Hepatocyte (in vitro differentiated cells): ENCODE measurements at regions not wholly inside any gene's neighbourhood (a gene's known extent, or its start where the extent isn't known, plus 50 kb on each side); places are given as distances from the start of the nearest gene placed in this dataset.

ENCODE experiments used
- DNase-seq: peaks from one replicate; pipeline ENCODE4 v3.0.0-alpha.2; 2016; ENCODE audit warnings: low spot score
- H2AFZ ChIP-seq: fragments of 200-600 bp; sonication (generic); 2 replicates; pipeline ENCODE4 v1.6.0; 2016; ENCODE audit warnings: antibody characterized with exemption, mild to moderate bottlenecking
- H3K27ac ChIP-seq: fragments of 200-600 bp; sonication (generic); 2 replicates; pipeline ENCODE4 v1.5.1; 2016; ENCODE audit warnings: mild to moderate bottlenecking
- H3K27me3 ChIP-seq: fragments of 200-600 bp; sonication (generic); 2 replicates; pipeline ENCODE4 v1.6.1; 2016
- H3K36me3 ChIP-seq: fragments of 200-600 bp; sonication (generic); replicated peaks from 2 replicates; pipeline ENCODE4 v1.5.1; 2016; ENCODE audit warnings: low read depth; ENCODE audit not compliant: insufficient read depth
- H3K4me1 ChIP-seq: fragments of 200-600 bp; sonication (generic); 2 replicates; pipeline ENCODE4 v1.5.1; 2016; ENCODE audit warnings: mild to moderate bottlenecking, moderate library complexity; ENCODE audit not compliant: insufficient read depth
- H3K4me2 ChIP-seq: fragments of 200-600 bp; sonication (generic); 2 replicates; pipeline ENCODE4 v1.6.0; 2016
- H3K4me3 ChIP-seq: fragments of 200-600 bp; sonication (generic); 2 replicates; pipeline ENCODE4 v1.5.1; 2016; ENCODE audit warnings: mild to moderate bottlenecking
- H3K79me2 ChIP-seq: fragments of 200-600 bp; sonication (generic); 2 replicates; pipeline ENCODE4 v1.6.0; 2017; ENCODE audit warnings: mild to moderate bottlenecking
- H3K9me2 ChIP-seq: fragments of 200-600 bp; sonication (generic); replicated peaks from 2 replicates; pipeline ENCODE4 v1.6.0; 2017; ENCODE audit warnings: mild to moderate bottlenecking; ENCODE audit not compliant: insufficient read depth
- H3K9me3 ChIP-seq: fragments of 200-600 bp; sonication (generic); 2 replicates; pipeline ENCODE4 v1.5.1; 2016; ENCODE audit warnings: low read depth, mild to moderate bottlenecking
- H4K20me1 ChIP-seq: fragments of 200-600 bp; sonication (generic); 2 replicates; pipeline ENCODE4 v1.6.0; 2016; ENCODE audit warnings: mild to moderate bottlenecking; ENCODE audit not compliant: insufficient read depth, poor library complexity, severe bottlenecking
- EZH2 ChIP-seq: fragments of 200-600 bp; sonication (generic); IDR thresholded peaks from 2 replicates; pipeline ENCODE4 v1.6.1; 2016; ENCODE audit warnings: antibody characterized with exemption, mild to moderate bottlenecking, borderline replicate concordance
- EZH2phosphoT487 ChIP-seq: fragments of 200-600 bp; sonication (generic); IDR thresholded peaks from one replicate; pipeline ENCODE4 v1.6.1; 2018; ENCODE audit warnings: antibody characterized with exemption, mild to moderate bottlenecking, low read depth, moderate library complexity; ENCODE audit not compliant: unreplicated experiment, severe bottlenecking
- WGBS: methylation state at CpG from one replicate; pipeline ENCODE4 v1.1.6; 2016; ENCODE audit warnings: low lambda C conversion rate; ENCODE audit errors: missing lambda C conversion rate; 5-methylcytosine and 5-hydroxymethylcytosine counted together
- TF ChIP-seq, protein P1 (sequence below): fragments of 200-600 bp; sonication (generic); IDR thresholded peaks from 2 replicates; pipeline ENCODE4 v1.5.1; 2016; ENCODE audit warnings: antibody characterized with exemption, mild to moderate bottlenecking; ENCODE audit not compliant: poor library complexity

DNA sequence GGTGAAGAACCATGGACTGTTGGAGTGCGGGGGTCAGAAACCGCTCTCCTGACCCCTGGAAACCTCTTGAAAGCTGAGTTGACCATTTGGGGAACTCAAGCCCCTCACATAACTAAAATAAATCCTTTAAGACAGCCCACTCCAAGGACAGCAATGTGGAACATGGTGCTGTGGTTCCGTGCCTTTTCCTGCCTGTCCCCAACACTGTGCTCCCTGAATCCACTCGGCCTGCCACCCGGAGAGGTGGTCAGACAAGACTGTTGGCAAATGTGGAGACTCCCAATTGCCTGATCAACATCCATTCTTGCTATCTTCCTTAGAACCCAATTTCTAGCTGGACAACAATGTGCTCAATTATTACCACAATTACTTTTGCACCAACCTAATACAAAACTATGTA is 286.0 kb downstream of the NPHP4 start:
- Histone ChIP-seq H3K9me2 (no peaks in the 10 kb centered on the region), H3K4me1 (no peaks in the 10 kb centered on the region), H2AFZ (no peak overlapping the region), H3K27ac (no peak overlapping the region), H3K9me3 (no peaks in the 10 kb centered on the region), H3K79me2 (no peaks in the 10 kb centered on the region), H3K4me3 (no peak overlapping the region), H4K20me1 (no peaks in the 10 kb centered on the region), H3K4me2 (no peak overlapping the region), H3K27me3 (no peaks in the 10 kb centered on the region), H3K36me3 (no peaks in the 10 kb centered on the region)
- 93% methylated on average over 5 of the region's 5 CpGs for WGBS
- DNase-seq, result no peak
- TF ChIP-seq EZH2phosphoT487, result no peak
- TF ChIP-seq EZH2, result no peak
- TF ChIP-seq, protein P1, sequence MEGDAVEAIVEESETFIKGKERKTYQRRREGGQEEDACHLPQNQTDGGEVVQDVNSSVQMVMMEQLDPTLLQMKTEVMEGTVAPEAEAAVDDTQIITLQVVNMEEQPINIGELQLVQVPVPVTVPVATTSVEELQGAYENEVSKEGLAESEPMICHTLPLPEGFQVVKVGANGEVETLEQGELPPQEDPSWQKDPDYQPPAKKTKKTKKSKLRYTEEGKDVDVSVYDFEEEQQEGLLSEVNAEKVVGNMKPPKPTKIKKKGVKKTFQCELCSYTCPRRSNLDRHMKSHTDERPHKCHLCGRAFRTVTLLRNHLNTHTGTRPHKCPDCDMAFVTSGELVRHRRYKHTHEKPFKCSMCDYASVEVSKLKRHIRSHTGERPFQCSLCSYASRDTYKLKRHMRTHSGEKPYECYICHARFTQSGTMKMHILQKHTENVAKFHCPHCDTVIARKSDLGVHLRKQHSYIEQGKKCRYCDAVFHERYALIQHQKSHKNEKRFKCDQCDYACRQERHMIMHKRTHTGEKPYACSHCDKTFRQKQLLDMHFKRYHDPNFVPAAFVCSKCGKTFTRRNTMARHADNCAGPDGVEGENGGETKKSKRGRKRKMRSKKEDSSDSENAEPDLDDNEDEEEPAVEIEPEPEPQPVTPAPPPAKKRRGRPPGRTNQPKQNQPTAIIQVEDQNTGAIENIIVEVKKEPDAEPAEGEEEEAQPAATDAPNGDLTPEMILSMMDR, result no peak

DNA sequence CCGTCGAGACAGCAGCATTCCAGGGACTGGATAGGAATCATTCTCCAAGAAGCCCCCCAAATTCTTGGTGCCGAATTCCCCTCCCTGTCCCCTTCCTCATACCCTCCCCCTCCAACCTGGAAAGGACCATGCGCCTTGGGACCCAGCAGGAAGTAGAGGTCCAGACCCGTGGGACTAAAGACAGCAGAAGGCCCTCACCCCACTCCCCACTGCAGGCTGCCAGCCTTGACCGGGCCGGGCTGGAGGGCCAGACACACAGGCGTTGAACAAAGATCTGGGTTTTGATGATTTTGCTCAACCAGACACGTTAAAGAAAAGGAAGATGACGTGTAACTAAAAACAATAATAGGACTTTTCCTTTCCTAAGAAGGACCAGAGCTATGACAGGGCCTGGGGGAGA is 286.5 kb downstream of the NPHP4 start:
- H3K27me3 ChIP-seq, result no peaks in the 10 kb centered on the region
- H3K9me3 ChIP-seq, result no peaks in the 10 kb centered on the region
- no peaks in the 10 kb centered on the region for H3K79me2 ChIP-seq
- no peak overlapping the region for H3K4me2 ChIP-seq
- H3K27ac ChIP-seq, result no peak overlapping the region
- no peaks in the 10 kb centered on the region for H3K4me1 ChIP-seq
- H3K36me3 ChIP-seq, result no peaks in the 10 kb centered on the region
- H3K4me3 ChIP-seq, result no peak overlapping the region
- no peaks in the 10 kb centered on the region for H4K20me1 ChIP-seq
- no peak overlapping the region for H2AFZ ChIP-seq
- no peak for DNase-seq
- H3K9me2 ChIP-seq, result no peaks in the 10 kb centered on the region
- 92% methylated on average over 10 of the region's 10 CpGs for WGBS
- no peak for TF ChIP-seq EZH2
- no peak for TF ChIP-seq EZH2phosphoT487
- TF ChIP-seq, protein P1, result no peak

DNA sequence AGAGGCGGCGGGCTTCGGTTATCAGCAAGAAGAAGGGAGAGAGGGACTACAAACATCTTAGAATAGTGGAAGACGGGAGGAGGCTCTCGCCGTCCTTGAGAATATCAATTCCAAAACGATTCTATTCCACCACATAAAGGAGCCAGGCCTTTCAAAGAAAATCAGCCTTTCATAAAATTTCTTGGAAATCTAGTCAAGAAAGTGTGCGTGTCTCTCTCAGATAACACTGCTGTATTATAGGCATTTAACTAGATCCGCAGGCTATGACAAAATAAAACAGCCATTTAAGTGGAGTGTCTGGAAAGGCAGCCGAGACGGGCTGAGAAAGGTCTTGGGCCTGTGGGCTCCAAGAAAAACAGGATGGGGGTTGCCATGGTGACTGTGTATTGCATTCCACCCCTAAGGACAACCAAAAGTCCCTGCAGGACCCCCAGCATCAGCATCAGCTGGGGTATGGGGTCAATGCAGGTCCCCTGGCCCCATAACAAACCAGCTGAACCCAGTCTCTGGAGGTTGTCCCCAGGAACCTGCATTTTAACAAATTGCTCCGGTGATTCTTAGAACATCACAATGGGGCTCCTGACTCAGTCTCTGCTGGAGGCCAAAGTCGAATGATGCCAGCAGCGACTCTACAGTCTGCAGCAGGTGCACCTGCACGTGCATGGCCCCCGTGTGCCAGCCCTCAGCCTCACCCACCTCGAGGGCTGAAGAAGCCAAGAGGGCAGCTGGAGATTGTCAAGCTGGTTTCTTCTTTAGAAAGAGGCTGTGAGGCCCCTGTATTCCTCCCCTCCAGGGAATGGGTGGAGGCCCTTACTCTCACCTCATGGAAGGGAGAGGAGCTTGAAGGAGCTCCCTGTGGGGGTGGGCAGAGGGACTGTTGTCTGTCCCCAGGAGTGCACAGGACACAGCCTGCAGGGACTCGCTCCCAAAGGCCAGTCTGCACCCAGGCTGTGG is 287.4 kb downstream of the NPHP4 start:
- no peaks in the 10 kb centered on the region for H3K79me2 ChIP-seq
- no peaks in the 10 kb centered on the region for H3K9me3 ChIP-seq
- no peak for DNase-seq
- no peaks in the 10 kb centered on the region for H3K36me3 ChIP-seq
- TF ChIP-seq EZH2phosphoT487, result no peak
- TF ChIP-seq EZH2, result no peak
- TF ChIP-seq, protein P1, result no peak
- no peak overlapping the region for H3K4me2 ChIP-seq
- H4K20me1 ChIP-seq, result no peaks in the 10 kb centered on the region
- no peak overlapping the region for H3K27ac ChIP-seq
- H3K4me3 ChIP-seq, result no peak overlapping the region
- WGBS, result 82% methylated on average over 18 of the region's 18 CpGs
- no peak overlapping the region for H2AFZ ChIP-seq
- H3K9me2 ChIP-seq, result no peaks in the 10 kb centered on the region
- H3K27me3 ChIP-seq, result no peaks in the 10 kb centered on the region
- H3K4me1 ChIP-seq, result no peaks in the 10 kb centered on the region
